ENCODE measurements at regions not wholly inside any gene's neighbourhood (a gene's known extent, or its start where the extent isn't known, plus 50 kb on each side); places are given as distances from the start of the nearest gene placed in this dataset.

GRCh38 chr3:194925614-194926013, 239.9 kb downstream of the FAM43A start:
- TF ChIP-seq RCOR1 (IDR thresholded peaks at IDR 0.05; ENCODE audit: insufficient replicate concordance, low read length) = no peak
- TF ChIP-seq, protein P1, sequence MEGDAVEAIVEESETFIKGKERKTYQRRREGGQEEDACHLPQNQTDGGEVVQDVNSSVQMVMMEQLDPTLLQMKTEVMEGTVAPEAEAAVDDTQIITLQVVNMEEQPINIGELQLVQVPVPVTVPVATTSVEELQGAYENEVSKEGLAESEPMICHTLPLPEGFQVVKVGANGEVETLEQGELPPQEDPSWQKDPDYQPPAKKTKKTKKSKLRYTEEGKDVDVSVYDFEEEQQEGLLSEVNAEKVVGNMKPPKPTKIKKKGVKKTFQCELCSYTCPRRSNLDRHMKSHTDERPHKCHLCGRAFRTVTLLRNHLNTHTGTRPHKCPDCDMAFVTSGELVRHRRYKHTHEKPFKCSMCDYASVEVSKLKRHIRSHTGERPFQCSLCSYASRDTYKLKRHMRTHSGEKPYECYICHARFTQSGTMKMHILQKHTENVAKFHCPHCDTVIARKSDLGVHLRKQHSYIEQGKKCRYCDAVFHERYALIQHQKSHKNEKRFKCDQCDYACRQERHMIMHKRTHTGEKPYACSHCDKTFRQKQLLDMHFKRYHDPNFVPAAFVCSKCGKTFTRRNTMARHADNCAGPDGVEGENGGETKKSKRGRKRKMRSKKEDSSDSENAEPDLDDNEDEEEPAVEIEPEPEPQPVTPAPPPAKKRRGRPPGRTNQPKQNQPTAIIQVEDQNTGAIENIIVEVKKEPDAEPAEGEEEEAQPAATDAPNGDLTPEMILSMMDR (conservative IDR thresholded peaks at IDR 0.05; ENCODE audit: low read depth, low read length) = no peak
- TF ChIP-seq USF2 (IDR thresholded peaks at IDR 0.05; ENCODE audit: low read depth, low read length) = no peak
- no peak for TF ChIP-seq CEBPB (IDR thresholded peaks at IDR 0.05; ENCODE audit: low read depth, low read length)

Data from IMR-90 (cell line).